Dendritic cell treated with granulocyte-macrophage colony-stimulating factor and Interleukin-4, amounts not matched to agents 40 ng/mL and 50 ng/mL, for 4 days (primary cell): ENCODE measurements at regions not wholly inside any gene's neighbourhood (a gene's known extent, or its start where the extent isn't known, plus 50 kb on each side); places are given as distances from the start of the nearest gene placed in this dataset.
"Not testable (repeated sequence)": the region's sequence is repeated elsewhere in the genome, so short reads cannot be mapped to it uniquely, and the experiment has no call there.

Experiments used
- H3K27ac Mint-ChIP-seq: one replicate; pipeline ENCODE4 v1.8.0; 2022; ENCODE audit warnings: mild to moderate bottlenecking, mixed read lengths
- H3K27me3 Mint-ChIP-seq: one replicate; pipeline ENCODE4 v1.8.0; 2022; ENCODE audit warnings: mild to moderate bottlenecking, mixed read lengths
- H3K36me3 Mint-ChIP-seq: one replicate; pipeline ENCODE4 v1.8.0; 2022; ENCODE audit warnings: low read depth, mixed read lengths
- H3K4me1 Mint-ChIP-seq: one replicate; pipeline ENCODE4 v1.8.0; 2022; ENCODE audit warnings: low read depth, mixed read lengths
- H3K4me3 Mint-ChIP-seq: one replicate; pipeline ENCODE4 v1.8.0; 2022; ENCODE audit warnings: mild to moderate bottlenecking, moderate library complexity, mixed read lengths
- H3K9me3 Mint-ChIP-seq: one replicate; pipeline ENCODE4 v1.8.0; 2022; ENCODE audit warnings: mixed read lengths
- intact Hi-C: fragments of 100-400 bp; cut with micrococcal nuclease; formaldehyde crosslinking; loops from one replicate; pipeline ENCODE4 v1.15.0; 2022

DNA sequence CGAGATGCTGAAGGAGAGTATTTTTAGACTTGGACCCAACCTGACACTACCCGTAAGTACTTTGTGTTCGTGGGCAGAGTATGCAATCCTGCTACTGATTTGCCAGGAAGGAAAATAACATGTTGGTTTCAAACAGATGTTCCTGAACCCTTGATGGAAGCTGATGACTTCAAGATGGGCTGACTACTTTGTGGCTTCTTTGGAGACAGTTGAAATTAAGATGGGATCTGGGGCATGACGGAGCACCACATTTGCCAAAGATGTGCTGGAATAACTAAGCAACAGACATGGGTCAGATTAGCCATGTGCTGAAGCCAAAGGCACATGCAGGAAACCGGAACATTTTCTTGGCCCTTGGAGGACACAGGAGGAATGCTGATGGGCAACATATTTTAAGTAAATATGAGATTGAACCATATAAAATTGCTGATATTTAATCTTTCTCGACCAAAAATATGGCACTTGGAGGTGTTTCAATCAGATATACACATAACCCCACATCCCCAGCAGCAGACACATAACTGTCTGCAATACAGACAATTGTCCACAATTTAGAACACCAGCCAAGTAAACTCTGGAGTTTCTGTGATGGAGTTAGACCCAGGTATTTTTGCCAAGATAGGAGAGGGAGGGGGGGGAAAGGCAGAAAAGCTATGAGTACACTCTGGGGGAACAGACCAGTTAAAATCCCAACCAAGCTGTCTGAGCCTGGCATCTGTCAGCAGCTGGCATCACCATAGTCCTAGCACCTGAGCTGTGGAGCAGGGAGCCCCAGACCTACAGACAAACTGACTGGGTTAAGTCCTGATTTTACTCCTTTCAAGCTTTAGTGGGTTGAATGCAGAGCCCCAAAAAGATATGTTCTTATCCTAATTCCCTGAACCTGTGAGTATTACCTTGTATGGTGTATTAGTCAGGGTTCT, 329.4 kb upstream of the CDH5 start:
- H3K36me3 Mint-ChIP-seq, result no peaks in the 10 kb centered on the region
- H3K27me3 Mint-ChIP-seq, result peaks cover 5% of the 10 kb centered on the region
- H3K4me3 Mint-ChIP-seq, result no peak overlapping the region
- H3K27ac Mint-ChIP-seq, result no peak overlapping the region
- no peaks in the 10 kb centered on the region for H3K9me3 Mint-ChIP-seq
- intact Hi-C loops, result no loop called here
- no peaks in the 10 kb centered on the region for H3K4me1 Mint-ChIP-seq

DNA sequence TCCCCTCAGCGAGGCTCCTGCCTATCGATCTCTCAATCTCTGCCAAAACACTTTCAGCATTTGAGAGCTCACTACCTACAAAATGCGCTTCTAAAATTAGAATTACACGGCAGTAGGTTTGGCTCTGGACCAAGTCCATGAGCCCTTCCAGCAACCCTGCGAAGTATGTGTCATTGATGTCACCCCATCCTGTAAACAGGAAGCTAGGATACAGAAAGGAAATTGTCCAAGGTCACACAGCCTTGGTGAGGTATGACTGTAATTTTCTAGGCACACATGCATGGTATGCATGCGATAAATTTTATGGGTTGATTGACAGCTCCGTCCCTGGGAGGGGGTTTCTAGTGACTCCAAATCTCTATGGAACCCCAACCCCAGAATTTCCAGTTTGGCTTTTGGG, 330.3 kb upstream of the CDH5 start:
- Mint-ChIP-seq H3K36me3 (no peaks in the 10 kb centered on the region), H3K27me3 (peaks cover 2% of the 10 kb centered on the region), H3K4me1 (no peaks in the 10 kb centered on the region), H3K4me3 (no peak overlapping the region), H3K9me3 (no peaks in the 10 kb centered on the region), H3K27ac (no peak overlapping the region)
- intact Hi-C loops, result no loop called here

DNA sequence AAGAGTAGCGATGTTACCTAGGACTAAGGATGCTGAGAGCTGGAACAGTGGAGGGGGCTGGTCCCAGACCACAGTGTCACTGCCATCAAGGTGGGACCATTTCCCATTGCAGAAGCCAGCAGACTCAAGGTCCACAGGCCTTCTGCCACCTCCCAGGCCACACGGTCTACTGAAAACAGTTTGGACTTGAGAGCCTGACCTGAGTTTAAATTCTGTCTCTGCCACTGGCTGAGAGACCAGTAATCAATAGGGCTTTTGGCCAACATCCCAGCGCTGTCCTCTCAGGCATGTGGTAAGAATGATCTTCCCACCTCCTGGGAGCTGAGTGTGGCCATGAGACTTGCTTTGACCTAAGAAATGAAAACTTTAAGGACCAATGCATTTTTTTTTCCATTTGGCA, 331.4 kb upstream of the CDH5 start:
- H3K4me1 Mint-ChIP-seq, result no peaks in the 10 kb centered on the region
- no peak overlapping the region for H3K27ac Mint-ChIP-seq
- H3K9me3 Mint-ChIP-seq, result no peaks in the 10 kb centered on the region
- no peak overlapping the region for H3K4me3 Mint-ChIP-seq
- H3K27me3 Mint-ChIP-seq, result peaks cover 2% of the 10 kb centered on the region
- intact Hi-C loops, result no loop called here
- no peaks in the 10 kb centered on the region for H3K36me3 Mint-ChIP-seq

DNA sequence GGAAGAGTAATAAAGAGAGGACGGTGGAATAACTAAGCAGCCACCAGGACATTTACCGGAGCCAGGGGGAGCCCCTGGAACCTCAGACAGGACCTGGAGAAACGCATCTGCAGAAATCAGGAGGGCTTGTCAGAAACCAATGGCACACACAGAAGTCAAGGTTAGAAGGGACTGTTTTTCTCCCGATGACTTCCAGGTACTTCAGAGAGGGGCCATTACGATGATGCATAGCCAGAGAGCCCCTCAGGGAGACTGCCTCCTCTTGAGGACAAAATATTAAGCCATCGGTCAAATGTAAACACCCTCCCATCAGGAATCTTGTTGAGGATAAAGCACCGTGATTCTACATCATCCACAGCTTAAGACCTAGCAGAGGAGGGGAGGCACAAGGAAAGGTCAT, 333.6 kb upstream of the CDH5 start:
- Mint-ChIP-seq H3K9me3 (no peaks in the 10 kb centered on the region), H3K27me3 (no peaks in the 10 kb centered on the region), H3K36me3 (no peaks in the 10 kb centered on the region), H3K27ac (no peak overlapping the region), H3K4me1 (no peaks in the 10 kb centered on the region), H3K4me3 (no peak overlapping the region)
- intact Hi-C loops, result no loop called here

DNA sequence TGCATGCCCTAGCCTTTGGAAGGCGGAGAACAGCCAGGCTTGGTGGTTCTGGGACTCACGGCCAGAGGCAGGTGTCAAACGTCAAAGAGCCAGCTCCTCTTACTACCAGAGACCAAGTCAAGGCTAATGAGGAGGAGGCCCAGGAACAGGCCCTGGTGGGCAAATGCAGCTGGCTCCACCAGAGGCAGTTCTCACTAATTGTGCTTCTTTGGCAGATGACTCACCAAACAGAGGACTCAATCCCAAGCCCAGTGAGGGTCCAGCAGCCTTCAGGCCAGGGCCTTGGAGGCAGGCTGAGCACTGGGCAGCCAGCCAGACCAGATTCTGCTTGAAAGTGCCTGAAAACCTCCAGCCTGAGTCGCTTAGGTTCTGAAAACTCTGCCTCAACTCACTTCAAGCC, 336.5 kb upstream of the CDH5 start:
- Mint-ChIP-seq H3K4me3 (no peak overlapping the region), H3K9me3 (peaks cover 8% of the 10 kb centered on the region), H3K27me3 (no peaks in the 10 kb centered on the region), H3K27ac (no peak overlapping the region), H3K4me1 (no peaks in the 10 kb centered on the region), H3K36me3 (no peaks in the 10 kb centered on the region)
- intact Hi-C loops, result no loop called here

DNA sequence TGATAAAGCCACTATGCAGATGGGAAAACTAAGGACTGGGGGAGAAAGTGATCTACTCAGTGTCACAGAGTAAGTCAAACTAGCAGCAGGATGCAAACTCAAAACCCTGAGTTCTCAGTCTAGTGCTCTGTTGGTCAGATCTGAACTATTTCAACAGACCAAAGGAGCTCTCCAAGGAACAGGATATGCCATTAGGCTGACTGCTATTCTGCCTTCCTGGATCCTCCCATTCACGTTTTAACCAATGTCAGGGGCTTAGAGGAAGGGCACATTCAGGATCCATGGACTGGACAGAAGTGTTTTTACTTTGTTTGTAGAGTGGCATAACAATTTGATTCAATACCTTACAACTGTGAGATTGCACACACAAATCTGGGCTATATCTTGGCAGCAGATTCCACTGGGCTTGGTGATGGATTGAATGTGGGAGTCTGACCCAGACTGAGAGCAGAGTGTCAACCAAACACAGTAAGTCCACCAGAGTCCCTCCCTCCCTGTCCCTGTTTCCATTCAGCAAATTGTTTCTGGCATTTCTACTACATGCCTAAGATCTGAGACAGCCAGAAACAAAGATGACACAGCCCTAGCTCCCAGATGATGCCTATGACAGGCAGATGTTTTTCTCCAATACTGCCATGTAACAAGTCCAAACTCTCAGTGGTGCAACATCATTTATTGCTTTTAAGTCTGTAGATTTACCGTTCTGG, 337.8 kb upstream of the CDH5 start:
- Mint-ChIP-seq H3K36me3 (no peaks in the 10 kb centered on the region), H3K27ac (no peak overlapping the region), H3K4me3 (no peak overlapping the region)

DNA sequence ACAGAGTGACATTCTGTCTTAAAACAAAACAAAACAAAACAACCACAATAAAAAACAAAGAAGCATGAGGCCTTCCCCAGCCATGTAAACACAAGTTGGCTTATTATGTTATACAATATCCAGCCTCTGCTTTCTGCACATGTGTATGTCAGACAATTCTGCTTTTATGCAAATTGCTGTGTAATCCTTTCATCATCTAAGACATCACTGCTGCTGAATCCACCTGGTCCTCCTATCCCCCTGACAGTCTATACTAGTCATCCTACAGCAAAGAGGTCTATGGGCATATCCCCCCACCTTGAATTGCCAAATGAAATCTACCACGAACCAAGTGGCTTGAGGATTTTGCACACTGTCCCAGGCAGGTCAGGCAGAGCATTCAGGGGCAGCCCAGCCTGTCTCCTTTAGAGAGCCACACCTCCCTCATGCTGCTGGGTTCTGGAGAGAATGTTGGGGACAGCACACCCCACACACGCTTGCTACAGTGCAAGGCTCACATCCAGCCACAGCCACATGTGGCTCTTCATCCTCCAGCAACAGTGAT, 339.6 kb upstream of the CDH5 start:
- H3K27ac Mint-ChIP-seq, result no peak overlapping the region
- H3K36me3 Mint-ChIP-seq, result no peaks in the 10 kb centered on the region
- no peak overlapping the region for H3K4me3 Mint-ChIP-seq
- H3K9me3 Mint-ChIP-seq, result peaks cover 21% of the 10 kb centered on the region
- intact Hi-C loops, result no loop called here
- no peaks in the 10 kb centered on the region for H3K27me3 Mint-ChIP-seq
- no peaks in the 10 kb centered on the region for H3K4me1 Mint-ChIP-seq

More for the DNA sequence above, 337.8 kb upstream of the CDH5 start:
- Mint-ChIP-seq H3K27me3 (no peaks in the 10 kb centered on the region), H3K4me1 (no peaks in the 10 kb centered on the region), H3K9me3 (peaks cover 21% of the 10 kb centered on the region)
- intact Hi-C loops, result no loop called here

DNA sequence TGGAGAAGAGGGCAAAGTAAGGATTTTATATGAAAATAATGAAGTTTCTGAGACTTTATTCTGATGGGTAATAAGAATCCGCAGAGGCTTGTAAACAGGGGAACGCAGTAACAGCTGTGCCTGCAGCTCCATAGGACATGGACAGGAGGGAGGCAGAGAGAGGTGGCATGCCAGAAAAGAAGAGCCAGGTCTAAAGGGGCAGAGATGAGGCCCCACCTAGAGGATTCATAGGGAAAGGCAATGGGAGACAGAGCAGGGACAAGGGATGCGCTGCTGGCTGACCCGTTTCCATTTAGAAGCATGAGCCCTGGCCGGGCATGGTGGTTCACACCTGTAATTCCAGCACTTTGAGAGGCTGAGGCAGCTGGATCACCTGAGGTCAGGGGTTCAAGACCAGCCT, 340.3 kb upstream of the CDH5 start:
- intact Hi-C loops, result no loop called here
- H3K27me3 Mint-ChIP-seq, result no peaks in the 10 kb centered on the region

DNA sequence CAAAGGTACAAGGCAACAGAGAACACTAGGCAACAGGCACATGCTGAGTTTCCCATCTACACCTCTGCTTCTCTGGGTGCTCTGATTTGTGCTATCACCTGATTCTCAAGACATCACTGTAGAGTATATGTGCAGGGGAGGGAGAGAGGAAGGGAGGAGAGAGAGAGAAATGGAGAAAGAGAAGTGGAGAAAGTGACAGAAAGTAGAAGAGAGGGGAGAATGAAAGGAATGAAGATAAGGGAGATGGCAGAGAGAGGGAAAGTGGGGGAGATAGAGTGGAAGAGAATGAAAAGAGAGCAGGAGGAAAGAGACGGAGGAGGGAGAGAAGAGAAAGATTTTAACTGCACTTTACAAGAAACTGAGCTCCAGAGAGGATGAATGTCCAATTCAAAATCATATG, 340.7 kb upstream of the CDH5 start:
- H3K27ac Mint-ChIP-seq, result no peak overlapping the region
- no peak overlapping the region for H3K4me3 Mint-ChIP-seq
- H3K27me3 Mint-ChIP-seq, result no peaks in the 10 kb centered on the region
- H3K4me1 Mint-ChIP-seq, result no peaks in the 10 kb centered on the region
- H3K9me3 Mint-ChIP-seq, result peaks cover 21% of the 10 kb centered on the region
- intact Hi-C loops, result no loop called here
- H3K36me3 Mint-ChIP-seq, result no peaks in the 10 kb centered on the region

More for the DNA sequence above, 340.3 kb upstream of the CDH5 start:
- no peaks in the 10 kb centered on the region for H3K4me1 Mint-ChIP-seq
- H3K4me3 Mint-ChIP-seq, result no peak overlapping the region
- no peaks in the 10 kb centered on the region for H3K36me3 Mint-ChIP-seq
- H3K27ac Mint-ChIP-seq, result no peak overlapping the region
- peaks cover 21% of the 10 kb centered on the region for H3K9me3 Mint-ChIP-seq

DNA sequence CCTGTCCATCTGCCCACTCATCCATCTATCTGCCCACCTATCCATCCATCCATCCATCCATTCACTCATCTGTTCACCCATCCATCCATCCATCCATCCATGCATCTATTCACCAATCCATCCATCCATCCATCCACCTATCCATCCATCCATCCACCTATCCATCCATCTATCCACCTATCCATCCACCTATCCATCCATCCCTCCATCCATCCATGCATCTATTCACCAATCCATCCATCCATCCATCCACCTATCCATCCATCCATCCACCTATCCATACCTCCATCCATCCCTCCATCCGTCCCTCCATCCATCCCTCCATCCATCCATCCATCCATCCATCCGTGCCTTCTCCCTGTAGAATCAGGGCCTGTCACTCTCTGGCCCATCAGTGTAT, 341.9 kb upstream of the CDH5 start:
- H3K27ac Mint-ChIP-seq, H3K4me3 Mint-ChIP-seq, H3K4me1 Mint-ChIP-seq, intact Hi-C loops, H3K27me3 Mint-ChIP-seq, H3K36me3 Mint-ChIP-seq: not testable (repeated sequence)
- peaks cover 21% of the 10 kb centered on the region for H3K9me3 Mint-ChIP-seq

DNA sequence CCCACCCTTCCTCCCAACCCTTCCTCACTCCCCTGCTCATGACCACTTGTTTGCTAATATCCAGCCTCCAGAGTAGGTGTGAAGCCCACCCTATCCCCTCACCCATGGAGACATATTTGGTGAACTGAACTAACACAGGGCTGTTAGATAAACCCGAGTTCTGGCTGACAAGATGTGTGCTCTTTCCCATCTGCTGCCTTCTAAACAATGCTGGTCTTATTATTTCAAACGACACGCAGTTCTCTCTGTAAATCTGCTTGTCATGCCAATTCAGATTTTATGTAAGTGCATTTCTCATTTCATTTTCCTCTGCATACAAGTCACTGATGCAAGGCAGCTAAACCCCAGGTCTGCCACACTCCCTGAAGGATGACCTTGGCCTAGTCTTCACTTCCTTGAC, 343.0 kb upstream of the CDH5 start:
- Mint-ChIP-seq H3K4me3 (no peak overlapping the region), H3K27ac (no peak overlapping the region), H3K9me3 (peaks cover 21% of the 10 kb centered on the region), H3K27me3 (peaks cover 1% of the 10 kb centered on the region), H3K4me1 (no peaks in the 10 kb centered on the region), H3K36me3 (no peaks in the 10 kb centered on the region)
- intact Hi-C loops, result no loop called here

DNA sequence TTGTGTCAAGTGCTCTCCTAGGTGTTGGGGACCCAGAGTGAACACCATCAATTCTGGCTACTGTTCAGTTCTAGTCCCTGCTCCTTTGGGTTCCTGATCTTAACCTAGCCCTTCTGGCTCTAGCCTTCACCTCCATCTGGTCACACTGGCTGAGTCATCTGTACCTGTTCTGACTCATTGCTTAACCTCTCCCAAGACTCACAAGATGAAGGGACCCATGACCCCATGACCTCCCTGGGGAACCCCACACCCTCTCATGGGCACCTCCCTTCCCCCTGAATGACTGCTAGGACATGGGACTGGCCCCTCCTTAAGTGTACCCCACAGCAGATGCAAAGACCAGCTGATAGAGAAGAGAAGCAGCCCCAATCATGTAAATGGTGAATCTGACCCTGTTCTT, 345.8 kb upstream of the CDH5 start:
- H3K27ac Mint-ChIP-seq, result no peak overlapping the region
- H3K9me3 Mint-ChIP-seq, result peaks cover 19% of the 10 kb centered on the region
- no peaks in the 10 kb centered on the region for H3K4me1 Mint-ChIP-seq
- H3K27me3 Mint-ChIP-seq, result peaks cover 3% of the 10 kb centered on the region
- no peaks in the 10 kb centered on the region for H3K36me3 Mint-ChIP-seq
- intact Hi-C loops, result no loop called here
- no peak overlapping the region for H3K4me3 Mint-ChIP-seq

DNA sequence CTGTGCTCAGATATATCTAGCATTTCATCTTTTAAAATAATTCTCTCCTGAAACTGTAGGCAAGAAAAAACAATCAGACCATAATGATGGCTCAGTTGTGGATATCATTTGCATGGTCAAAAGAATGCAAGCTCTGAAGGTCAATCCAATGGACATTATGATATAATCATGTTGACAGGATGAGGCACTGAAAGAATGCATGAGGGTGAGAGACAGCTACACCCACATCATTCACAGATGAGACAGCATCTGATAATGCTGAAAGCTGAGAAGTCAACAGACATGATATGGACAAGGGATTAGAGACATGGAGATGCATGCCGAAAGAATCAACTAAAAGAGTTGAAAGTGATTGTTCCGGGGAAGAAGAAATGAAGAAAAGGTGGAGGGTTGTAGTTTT, 346.4 kb upstream of the CDH5 start:
- no peaks in the 10 kb centered on the region for H3K4me1 Mint-ChIP-seq
- H3K27ac Mint-ChIP-seq, result no peak overlapping the region
- H3K36me3 Mint-ChIP-seq, result no peaks in the 10 kb centered on the region
- peaks cover 13% of the 10 kb centered on the region for H3K9me3 Mint-ChIP-seq
- intact Hi-C loops, result no loop called here
- H3K27me3 Mint-ChIP-seq, result peaks cover 3% of the 10 kb centered on the region
- H3K4me3 Mint-ChIP-seq, result no peak overlapping the region

DNA sequence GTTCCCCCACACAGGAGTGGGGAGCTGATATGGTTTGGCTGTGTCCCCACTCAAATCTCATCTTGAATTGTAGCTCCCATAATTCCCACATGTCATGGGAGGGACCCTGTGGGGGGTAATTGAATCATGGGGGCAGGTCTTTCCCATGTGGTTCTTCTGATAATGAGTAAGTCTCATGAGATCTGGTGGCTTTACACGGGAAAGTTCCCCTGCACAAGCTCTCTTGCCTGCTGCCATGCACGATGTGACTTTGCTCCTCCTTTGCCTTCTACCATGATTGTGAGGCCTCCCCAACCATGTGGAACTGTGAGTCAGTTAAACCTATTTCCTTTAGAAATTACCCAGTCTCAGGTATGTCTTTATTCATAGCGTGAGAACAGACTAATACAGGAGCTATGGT, 347.0 kb upstream of the CDH5 start:
- H3K4me3 Mint-ChIP-seq, H3K4me1 Mint-ChIP-seq, H3K27ac Mint-ChIP-seq, H3K36me3 Mint-ChIP-seq, intact Hi-C loops, H3K27me3 Mint-ChIP-seq, H3K9me3 Mint-ChIP-seq: not testable (repeated sequence)
